ENCODE measurements at regions not wholly inside any gene's neighbourhood (a gene's known extent, or its start where the extent isn't known, plus 50 kb on each side); places are given as distances from the start of the nearest gene placed in this dataset.

- H3K36me3 ChIP-seq (ENCODE audit: control insufficient read depth in 2 of 2, insufficient read depth in 2 of 2, low read length in 1 of 2), result no peaks in the 10 kb centered on the region
- no peaks in the 10 kb centered on the region for H3K9me3 ChIP-seq (ENCODE audit: control insufficient read depth in 2 of 2, insufficient read depth in 1 of 2, low read depth in 1 of 2, low read length in 1 of 2)
- no peaks in the 10 kb centered on the region for H3K27me3 ChIP-seq (ENCODE audit: control insufficient read depth in 1 of 2, insufficient read depth in 2 of 2, low read length in 2 of 2)
- no peaks in the 10 kb centered on the region for H3K4me1 ChIP-seq (ENCODE audit: control insufficient read depth in 2 of 2, insufficient read depth in 2 of 2, low read length in 1 of 2)
- H3K27ac ChIP-seq (ENCODE audit: low read depth in 2 of 2, low read length in 1 of 2), result no peak overlapping the region
- no peak overlapping the region for H3K4me3 ChIP-seq (ENCODE audit: low read depth in 1 of 2, low read length in 2 of 2)
- WGBS, 2 donors, result 57 to 62% methylated on average over 2 of the region's 2 CpGs
These were observed 56.4 kb upstream of the FAM20A start for GRCh38 chr17:68657576-68657975.

- no peaks in the 10 kb centered on the region for H3K4me1 ChIP-seq (ENCODE audit: control insufficient read depth in 2 of 2, insufficient read depth in 2 of 2, low read length in 1 of 2)
- H3K27me3 ChIP-seq (ENCODE audit: control insufficient read depth in 1 of 2, insufficient read depth in 2 of 2, low read length in 2 of 2), result no peaks in the 10 kb centered on the region
- no peak overlapping the region for H3K4me3 ChIP-seq (ENCODE audit: low read depth in 1 of 2, low read length in 2 of 2)
- H3K27ac ChIP-seq (ENCODE audit: low read depth in 2 of 2, low read length in 1 of 2), result no peak overlapping the region
- H3K36me3 ChIP-seq (ENCODE audit: control insufficient read depth in 2 of 2, insufficient read depth in 2 of 2, low read length in 1 of 2), result no peaks in the 10 kb centered on the region
- WGBS, 2 donors, result 56 to 62% methylated on average over 4 of the region's 4 CpGs
- no peaks in the 10 kb centered on the region for H3K9me3 ChIP-seq (ENCODE audit: control insufficient read depth in 2 of 2, insufficient read depth in 1 of 2, low read depth in 1 of 2, low read length in 1 of 2)
These were observed 56.0 kb upstream of the FAM20A start for GRCh38 chr17:68657166-68657565.

GRCh38 chr17:68656666-68657065, 55.5 kb upstream of the FAM20A start:
- Histone ChIP-seq H3K4me1 (ENCODE audit: control insufficient read depth in 2 of 2, insufficient read depth in 2 of 2, low read length in 1 of 2) (no peaks in the 10 kb centered on the region), H3K36me3 (ENCODE audit: control insufficient read depth in 2 of 2, insufficient read depth in 2 of 2, low read length in 1 of 2) (no peaks in the 10 kb centered on the region), H3K27ac (ENCODE audit: low read depth in 2 of 2, low read length in 1 of 2) (no peak overlapping the region), H3K4me3 (ENCODE audit: low read depth in 1 of 2, low read length in 2 of 2) (no peak overlapping the region), H3K9me3 (ENCODE audit: control insufficient read depth in 2 of 2, insufficient read depth in 1 of 2, low read depth in 1 of 2, low read length in 1 of 2) (no peaks in the 10 kb centered on the region), H3K27me3 (ENCODE audit: control insufficient read depth in 1 of 2, insufficient read depth in 2 of 2, low read length in 2 of 2) (no peaks in the 10 kb centered on the region)
- WGBS, 2 donors, result 58 to 63% methylated on average over 4 of the region's 4 CpGs
